ENCODE measurements at regions not wholly inside any gene's neighbourhood (a gene's known extent, or its start where the extent isn't known, plus 50 kb on each side); places are given as distances from the start of the nearest gene placed in this dataset.

- DNase-seq (ENCODE audit: low read depth in 2 of 2), result no peak
These were observed 312.6 kb upstream of the CITED2 start for GRCh38 chr6:139687055-139687454.

- DNase-seq (ENCODE audit: low read depth in 2 of 2), result no peak
These were observed 311.9 kb upstream of the CITED2 start for GRCh38 chr6:139686308-139686707.

GRCh38 chr6:139685009-139685408 lies 310.6 kb upstream of the CITED2 start:
- DNase-seq (ENCODE audit: low read depth in 2 of 2), result no peak

- DNase-seq (ENCODE audit: low read depth in 2 of 2), result no peak
These were observed 306.4 kb upstream of the CITED2 start for GRCh38 chr6:139680819-139681218.

GRCh38 chr6:139679516-139680179 lies 305.2 kb upstream of the CITED2 start:
- no peak for DNase-seq (ENCODE audit: low read depth in 2 of 2)

GRCh38 chr6:139676718-139677117 lies 302.3 kb upstream of the CITED2 start:
- no peak for DNase-seq (ENCODE audit: low read depth in 2 of 2)

GRCh38 chr6:139666284-139666683 lies 291.8 kb upstream of the CITED2 start:
- DNase-seq (ENCODE audit: low read depth in 2 of 2), result no peak

GRCh38 chr6:139663996-139664395 lies 289.5 kb upstream of the CITED2 start:
- no peak for DNase-seq (ENCODE audit: low read depth in 2 of 2)

- no peak for DNase-seq (ENCODE audit: low read depth in 2 of 2)
These were observed 285.3 kb upstream of the CITED2 start for GRCh38 chr6:139659711-139660110.

- no peak for DNase-seq (ENCODE audit: low read depth in 2 of 2)
These were observed 284.7 kb upstream of the CITED2 start for GRCh38 chr6:139659196-139659595.

GRCh38 chr6:139657119-139657518 lies 282.7 kb upstream of the CITED2 start:
- no peak for DNase-seq (ENCODE audit: low read depth in 2 of 2)

- no peak for DNase-seq (ENCODE audit: low read depth in 2 of 2)
These were observed 281.6 kb upstream of the CITED2 start for GRCh38 chr6:139655783-139656705.

GRCh38 chr6:139654888-139655782 lies 280.7 kb upstream of the CITED2 start:
- no peak for DNase-seq (ENCODE audit: low read depth in 2 of 2)

- no peak for DNase-seq (ENCODE audit: low read depth in 2 of 2)
These were observed 279.9 kb upstream of the CITED2 start for GRCh38 chr6:139654309-139654708.

GRCh38 chr6:139653111-139653510 lies 278.7 kb upstream of the CITED2 start:
- DNase-seq (ENCODE audit: low read depth in 2 of 2), result no peak

GRCh38 chr6:139650941-139651340 lies 276.5 kb upstream of the CITED2 start:
- no peak for DNase-seq (ENCODE audit: low read depth in 2 of 2)

GRCh38 chr6:139649732-139650131 lies 275.3 kb upstream of the CITED2 start:
- no peak for DNase-seq (ENCODE audit: low read depth in 2 of 2)

- DNase-seq (ENCODE audit: low read depth in 2 of 2), result no peak
These were observed 274.7 kb upstream of the CITED2 start for GRCh38 chr6:139649128-139649527.

- no peak for DNase-seq (ENCODE audit: low read depth in 2 of 2)
These were observed 274.1 kb upstream of the CITED2 start for GRCh38 chr6:139648430-139649000.

- no peak for DNase-seq (ENCODE audit: low read depth in 2 of 2)
These were observed 273.4 kb upstream of the CITED2 start for GRCh38 chr6:139647841-139648240.

GRCh38 chr6:139647016-139647415 lies 272.6 kb upstream of the CITED2 start:
- DNase-seq (ENCODE audit: low read depth in 2 of 2), result no peak

- DNase-seq (ENCODE audit: low read depth in 2 of 2), result no peak
These were observed 270.4 kb upstream of the CITED2 start for GRCh38 chr6:139644821-139645220.
